DOHH2 (cell line): ENCODE measurements at regions not wholly inside any gene's neighbourhood (a gene's known extent, or its start where the extent isn't known, plus 50 kb on each side); places are given as distances from the start of the nearest gene placed in this dataset.
A peak's percentile ranks its signal among the peaks of the same experiment; 100 is the strongest.

Experiments
- H3F3A ChIP-seq: fragments of 200-600 bp; sonication (generic), shearing (Covaris generic); 2 replicates; pipeline ENCODE4 v1.6.0; 2016; ENCODE audit warnings: antibody characterized with exemption, mild to moderate bottlenecking; ENCODE audit not compliant: control insufficient read depth, insufficient read depth
- H3K27ac ChIP-seq: fragments of 200-600 bp; sonication (generic); 2 replicates; pipeline ENCODE4 v1.5.1; 2014; ENCODE audit warnings: low read depth, mild to moderate bottlenecking, low read length, moderate library complexity
- H3K27me3 ChIP-seq: fragments of 200-600 bp; sonication (generic); 2 replicates; pipeline ENCODE4 v1.6.1; 2014; ENCODE audit warnings: mild to moderate bottlenecking, low read length, mixed read lengths; ENCODE audit not compliant: control insufficient read depth
- H3K36me3 ChIP-seq: fragments of 200-600 bp; sonication (generic); 2 replicates; pipeline ENCODE4 v1.6.1; 2014; ENCODE audit warnings: mild to moderate bottlenecking, low read length, moderate library complexity, mixed read lengths; ENCODE audit not compliant: control insufficient read depth
- H3K4me1 ChIP-seq: fragments of 200-600 bp; sonication (generic); 2 replicates; pipeline ENCODE4 v1.6.1; 2014; ENCODE audit warnings: mild to moderate bottlenecking, low read length, mixed read lengths; ENCODE audit not compliant: control insufficient read depth
- H3K4me2 ChIP-seq: fragments of 200-600 bp; sonication (generic); 2 replicates; pipeline ENCODE4 v1.6.0; 2014; ENCODE audit warnings: mild to moderate bottlenecking, low read length, moderate library complexity
- H3K4me3 ChIP-seq: fragments of 200-600 bp; sonication (generic); 2 replicates; pipeline ENCODE4 v1.5.1; 2014; ENCODE audit warnings: mild to moderate bottlenecking, low read length, mixed read lengths
- H3K79me2 ChIP-seq: fragments of 200-600 bp; sonication (generic); 2 replicates; pipeline ENCODE4 v1.6.1; 2014; ENCODE audit warnings: mild to moderate bottlenecking, low read length, mixed read lengths; ENCODE audit not compliant: control insufficient read depth
- H3K9me2 ChIP-seq: fragments of 200-600 bp; sonication (generic); replicated peaks from 2 replicates; pipeline ENCODE4 v1.6.1; 2014; ENCODE audit warnings: mild to moderate bottlenecking, low read length, mixed read lengths; ENCODE audit not compliant: control insufficient read depth
- H3K9me3 ChIP-seq: fragments of 200-600 bp; sonication (generic); 2 replicates; pipeline ENCODE4 v1.6.1; 2014; ENCODE audit warnings: antibody characterized with exemption, low read length, mixed read lengths; ENCODE audit not compliant: control insufficient read depth, insufficient read depth
- H4K20me1 ChIP-seq: fragments of 200-600 bp; sonication (generic); 2 replicates; pipeline ENCODE4 v1.6.0; 2014; ENCODE audit warnings: low read depth, mild to moderate bottlenecking, antibody characterized with exemption, low read length, moderate library complexity; ENCODE audit not compliant: control insufficient read depth, insufficient read depth
- EZH2phosphoT487 ChIP-seq: fragments of 200-600 bp; sonication (generic); IDR thresholded peaks from 2 replicates; pipeline ENCODE4 v1.6.1; 2017; ENCODE audit warnings: borderline replicate concordance, mild to moderate bottlenecking, antibody characterized with exemption, low read length, moderate library complexity, mixed read lengths
- TF ChIP-seq, protein P1 (sequence below): fragments of 200-600 bp; sonication (generic); IDR thresholded peaks from one replicate; pipeline ENCODE4 v1.5.1; 2014; ENCODE audit warnings: antibody characterized with exemption, mild to moderate bottlenecking, low read depth, low read length; ENCODE audit not compliant: poor library complexity, severe bottlenecking

DNA sequence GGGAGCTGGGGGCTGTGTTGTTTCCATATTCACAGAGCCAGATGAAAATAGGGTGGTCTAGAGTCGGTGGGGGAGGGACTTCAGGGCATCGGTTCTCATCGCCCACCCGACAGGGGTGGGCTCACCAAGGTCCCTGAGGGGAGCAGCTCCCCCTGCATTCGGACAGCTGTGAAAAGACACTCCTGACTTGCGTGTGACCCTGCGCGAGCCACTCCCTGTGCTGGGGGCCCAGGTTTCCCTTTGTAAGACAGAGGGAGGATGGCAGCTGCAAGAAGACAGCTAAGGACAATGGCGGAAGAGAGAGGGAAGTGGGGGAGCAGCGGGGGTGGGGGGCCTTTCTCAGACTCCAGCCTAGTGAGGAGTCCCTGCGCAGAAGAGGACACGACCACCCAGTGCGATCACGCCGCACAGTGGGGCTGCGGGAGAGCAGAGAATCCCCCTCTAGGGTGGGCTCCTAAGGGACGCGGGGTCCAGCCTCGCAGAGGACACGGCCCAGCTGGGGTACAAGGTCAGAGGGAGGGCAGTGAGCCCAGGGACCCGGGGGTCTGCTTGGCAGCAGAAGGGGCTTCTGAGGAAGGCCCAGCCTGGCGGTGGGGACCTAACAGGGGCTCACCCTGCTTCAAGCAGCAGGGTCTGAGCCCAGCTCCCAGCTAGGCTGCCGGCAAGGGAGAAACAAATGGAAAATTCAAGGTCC, 326.9 kb upstream of the DIO3 start:
- no peaks in the 10 kb centered on the region for H3K36me3 ChIP-seq
- H4K20me1 ChIP-seq, result no peaks in the 10 kb centered on the region
- H3F3A ChIP-seq, result no peaks in the 10 kb centered on the region
- no peak for TF ChIP-seq EZH2phosphoT487
- TF ChIP-seq, protein P1, sequence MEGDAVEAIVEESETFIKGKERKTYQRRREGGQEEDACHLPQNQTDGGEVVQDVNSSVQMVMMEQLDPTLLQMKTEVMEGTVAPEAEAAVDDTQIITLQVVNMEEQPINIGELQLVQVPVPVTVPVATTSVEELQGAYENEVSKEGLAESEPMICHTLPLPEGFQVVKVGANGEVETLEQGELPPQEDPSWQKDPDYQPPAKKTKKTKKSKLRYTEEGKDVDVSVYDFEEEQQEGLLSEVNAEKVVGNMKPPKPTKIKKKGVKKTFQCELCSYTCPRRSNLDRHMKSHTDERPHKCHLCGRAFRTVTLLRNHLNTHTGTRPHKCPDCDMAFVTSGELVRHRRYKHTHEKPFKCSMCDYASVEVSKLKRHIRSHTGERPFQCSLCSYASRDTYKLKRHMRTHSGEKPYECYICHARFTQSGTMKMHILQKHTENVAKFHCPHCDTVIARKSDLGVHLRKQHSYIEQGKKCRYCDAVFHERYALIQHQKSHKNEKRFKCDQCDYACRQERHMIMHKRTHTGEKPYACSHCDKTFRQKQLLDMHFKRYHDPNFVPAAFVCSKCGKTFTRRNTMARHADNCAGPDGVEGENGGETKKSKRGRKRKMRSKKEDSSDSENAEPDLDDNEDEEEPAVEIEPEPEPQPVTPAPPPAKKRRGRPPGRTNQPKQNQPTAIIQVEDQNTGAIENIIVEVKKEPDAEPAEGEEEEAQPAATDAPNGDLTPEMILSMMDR, result no peak
- H3K4me2 ChIP-seq, result no peak overlapping the region
- no peak overlapping the region for H3K4me3 ChIP-seq
- H3K4me1 ChIP-seq, result no peaks in the 10 kb centered on the region
- no peaks in the 10 kb centered on the region for H3K27me3 ChIP-seq
- no peaks in the 10 kb centered on the region for H3K9me2 ChIP-seq
- no peaks in the 10 kb centered on the region for H3K9me3 ChIP-seq
- no peak overlapping the region for H3K27ac ChIP-seq
- H3K79me2 ChIP-seq, result no peaks in the 10 kb centered on the region

DNA sequence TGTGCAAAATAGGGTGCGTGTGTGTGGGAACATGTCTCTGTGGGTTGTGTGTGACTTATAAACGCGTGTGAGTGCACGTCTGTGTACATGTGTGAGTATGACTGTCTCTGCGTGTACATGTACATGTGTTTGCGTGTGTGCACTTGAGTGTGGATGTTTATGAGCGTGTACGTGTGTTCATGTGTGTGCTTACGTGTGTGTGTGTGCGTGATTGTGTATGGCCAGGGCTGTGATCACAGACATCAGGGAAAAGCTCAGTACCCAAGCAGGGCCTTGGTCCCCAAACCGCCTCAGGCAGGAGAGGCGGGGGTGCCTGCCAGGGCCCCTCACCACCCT, 326.3 kb upstream of the DIO3 start:
- Histone ChIP-seq H3K27ac (no peak overlapping the region), H3K36me3 (no peaks in the 10 kb centered on the region), H3K4me1 (no peaks in the 10 kb centered on the region), H3K79me2 (no peaks in the 10 kb centered on the region), H3K4me2 (no peak overlapping the region), H3K9me2 (no peaks in the 10 kb centered on the region), H3K9me3 (no peaks in the 10 kb centered on the region), H4K20me1 (no peaks in the 10 kb centered on the region), H3F3A (no peaks in the 10 kb centered on the region), H3K4me3 (no peak overlapping the region), H3K27me3 (no peaks in the 10 kb centered on the region)
- TF ChIP-seq EZH2phosphoT487, result no peak
- TF ChIP-seq, protein P1, result no peak

DNA sequence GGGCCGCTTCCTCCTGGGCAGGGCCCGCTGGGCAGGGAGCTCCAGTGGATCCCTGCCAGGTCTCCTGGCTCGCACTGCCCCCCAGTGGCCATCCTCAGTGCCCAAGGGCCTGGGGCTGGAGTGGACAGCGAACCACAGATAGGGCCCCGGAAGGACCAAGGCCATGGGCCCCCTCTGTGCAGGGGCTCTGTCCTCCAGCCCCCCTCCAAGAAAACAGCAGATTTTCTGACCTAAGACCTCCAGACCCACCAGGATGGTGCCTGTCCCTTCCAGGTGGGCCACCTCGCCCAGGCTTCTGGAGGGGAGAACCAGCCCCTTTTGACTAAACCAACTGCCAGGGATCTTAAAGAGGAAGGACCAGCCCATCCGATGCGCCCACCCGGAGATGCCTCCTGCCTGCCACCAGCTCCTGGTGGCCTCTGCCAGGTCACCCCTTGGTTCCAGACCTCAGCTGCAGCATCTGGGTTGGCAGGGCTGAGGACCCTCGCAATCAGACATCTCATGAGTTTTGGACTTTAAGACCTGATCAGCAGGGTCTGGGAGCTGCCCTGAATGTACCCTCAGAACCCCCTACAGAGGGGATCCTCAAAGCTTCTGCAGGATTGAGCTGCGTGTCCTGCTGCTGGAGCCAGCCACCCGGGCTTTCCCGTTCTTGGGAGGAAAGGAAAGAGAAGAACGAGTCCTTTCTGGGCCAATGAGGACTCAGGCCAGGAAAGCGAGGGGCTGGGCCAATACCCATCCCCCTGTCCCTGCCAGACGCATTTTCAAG, 325.8 kb upstream of the DIO3 start:
- Histone ChIP-seq H3K9me2 (no peaks in the 10 kb centered on the region), H3K36me3 (no peaks in the 10 kb centered on the region), H3K79me2 (no peaks in the 10 kb centered on the region), H4K20me1 (no peaks in the 10 kb centered on the region), H3K27me3 (no peaks in the 10 kb centered on the region), H3K27ac (no peak overlapping the region), H3K9me3 (no peaks in the 10 kb centered on the region), H3K4me1 (no peaks in the 10 kb centered on the region), H3K4me2 (no peak overlapping the region), H3K4me3 (no peak overlapping the region), H3F3A (no peaks in the 10 kb centered on the region)
- TF ChIP-seq, protein P1, result peak; percentile 71
- TF ChIP-seq EZH2phosphoT487, result no peak
